H1 (cell line): ENCODE measurements at regions not wholly inside any gene's neighbourhood (a gene's known extent, or its start where the extent isn't known, plus 50 kb on each side); places are given as distances from the start of the nearest gene placed in this dataset.

Experiments
- CTCF ChIA-PET: fragments of 300-600 bp; sonication (Branson Sonifier 250); formaldehyde crosslinking; loops from one replicate; lab custom pipeline; 2021; ENCODE audit not compliant: partially characterized antibody; lab: Charles Lee
- POLR2A ChIA-PET: fragments of 300-600 bp; sonication (Branson Sonifier 250); formaldehyde crosslinking; loops from one replicate; lab custom pipeline; 2021; ENCODE audit warnings: inconsistent platforms; ENCODE audit not compliant: partially characterized antibody; lab: Charles Lee
- DNase-seq, 2 experiments: peaks; one replicate each; pipeline versions ENCODE4 v3.0.0 to v3.0.0-alpha.2; 2010 to 2022; ENCODE audit warnings: low spot score in 2 of 2, low read depth in 1 of 2, mixed read lengths in 1 of 2
- FAIRE-seq: peaks from 2 replicates; lab custom pipeline; 2011; peaks lifted over from hg19 to GRCh38; lab: Jason Lieb, UNC
- H2AFZ ChIP-seq: 2 replicates; pipeline ENCODE4 v1.8.1; 2012; ENCODE audit warnings: low read length, inconsistent platforms
- H2AK5ac ChIP-seq: 2 replicates; pipeline ENCODE4 v1.6.1; 2013; ENCODE audit warnings: low read depth, low read length
- H2BK120ac ChIP-seq: replicated peaks from 2 replicates; pipeline ENCODE3; 2013; ENCODE audit warnings: low read depth, low read length, inconsistent platforms
- H2BK12ac ChIP-seq: 2 replicates; pipeline ENCODE4 v1.6.1; 2013; ENCODE audit warnings: low read depth, low read length
- H2BK15ac ChIP-seq: 2 replicates; pipeline ENCODE4 v1.6.1; 2013; ENCODE audit warnings: low read length
- H2BK20ac ChIP-seq: 2 replicates; pipeline ENCODE4 v1.6.1; 2013; ENCODE audit warnings: low read length
- H2BK5ac ChIP-seq: 2 replicates; pipeline ENCODE4 v1.6.1; 2013; ENCODE audit warnings: low read depth, low read length
- H3K14ac ChIP-seq: 2 replicates; pipeline ENCODE4 v1.6.1; 2013; ENCODE audit warnings: inconsistent platforms; ENCODE audit not compliant: insufficient read length
- H3K18ac ChIP-seq: 2 replicates; pipeline ENCODE4 v1.6.1; 2013; ENCODE audit warnings: low read length; ENCODE audit errors: extremely low read depth
- H3K23ac ChIP-seq: 2 replicates; pipeline ENCODE4 v1.6.1; 2013; ENCODE audit warnings: inconsistent platforms; ENCODE audit not compliant: insufficient read length
- H3K23me2 ChIP-seq: 2 replicates; pipeline ENCODE4 v1.6.1; 2013; ENCODE audit warnings: low read depth, low read length
- H3K27ac ChIP-seq: 2 replicates; pipeline ENCODE4 v1.6.1; 2011; ENCODE audit warnings: low read depth, low read length, inconsistent platforms
- H3K27me3 ChIP-seq, 4 experiments: replicated peaks in 1 of 4; 1 replicate in 1 of 4; 2 replicates in 3 of 4; pipeline versions ENCODE4 v1.6.1 to v1.8.1; 2011 to 2013; ENCODE audit warnings: low read length in 3 of 4, mild to moderate bottlenecking in 3 of 4, inconsistent platforms in 2 of 4, mixed read lengths in 2 of 4, moderate library complexity in 1 of 4; ENCODE audit not compliant: control insufficient read depth in 3 of 4, insufficient read depth in 3 of 4; ENCODE audit errors: extremely low read depth in 1 of 4
- H3K36me3 ChIP-seq, 4 experiments: 2 replicates each; pipeline versions ENCODE4 v1.6.1 to v1.8.1; 2011 to 2013; ENCODE audit warnings: mild to moderate bottlenecking in 4 of 4, low read length in 3 of 4, moderate library complexity in 2 of 4, control low read depth in 1 of 4, inconsistent platforms in 1 of 4; ENCODE audit not compliant: insufficient read depth in 4 of 4, control insufficient read depth in 2 of 4
- H3K4ac ChIP-seq: replicated peaks from 2 replicates; pipeline ENCODE3; 2013; ENCODE audit warnings: low read length, low read depth, mixed read lengths, inconsistent platforms; ENCODE audit not compliant: insufficient read length
- H3K4me1 ChIP-seq, 4 experiments: replicated peaks in 1 of 4; 1 replicate in 1 of 4; 2 replicates in 3 of 4; pipeline versions ENCODE4 v1.6.1 to v1.8.1; 2011 to 2013; ENCODE audit warnings: low read length in 3 of 4, inconsistent platforms in 2 of 4, mixed read lengths in 1 of 4; ENCODE audit not compliant: insufficient read depth in 4 of 4, control insufficient read depth in 3 of 4
- H3K4me2 ChIP-seq, 2 experiments: 2 replicates each; pipeline versions ENCODE4 v1.6.1 to v1.8.1; 2011 to 2013; ENCODE audit warnings: low read depth in 2 of 2, low read length in 2 of 2, control low read depth in 1 of 2, inconsistent platforms in 1 of 2, mild to moderate bottlenecking in 1 of 2; ENCODE audit not compliant: insufficient read depth in 1 of 2
- H3K4me3 ChIP-seq, 4 experiments: fragments of 200-600, 300-600 bp in 1 of 4; sonication (generic), shearing (Covaris generic), sonication (Bioruptor Twin) in 1 of 4; 2 replicates each; pipeline versions ENCODE4 v1.5.1 to v1.8.1; 2011 to 2016; ENCODE audit warnings: low read length in 4 of 4, low read depth in 3 of 4, control low read depth in 2 of 4, inconsistent platforms in 2 of 4, mild to moderate bottlenecking in 2 of 4, mixed read lengths in 1 of 4, moderate library complexity in 1 of 4; ENCODE audit not compliant: insufficient read depth in 2 of 4; ENCODE audit errors: extremely low read depth in 1 of 4
- H3K56ac ChIP-seq: replicated peaks from 2 replicates; pipeline ENCODE3; 2013; ENCODE audit warnings: low read depth, mild to moderate bottlenecking, mixed read lengths, low read length, inconsistent platforms; ENCODE audit not compliant: insufficient read length
- H3K79me1 ChIP-seq: 2 replicates; pipeline ENCODE4 v1.6.1; 2013; ENCODE audit warnings: low read depth, low read length, control low read depth
- H3K79me2 ChIP-seq, 2 experiments: 2 replicates each; pipeline versions ENCODE4 v1.6.1 to v1.8.1; 2012 to 2013; ENCODE audit warnings: low read length in 2 of 2, mild to moderate bottlenecking in 2 of 2, inconsistent platforms in 1 of 2; ENCODE audit not compliant: insufficient read depth in 2 of 2, control insufficient read depth in 1 of 2
- H3K9ac ChIP-seq, 4 experiments: replicated peaks in 1 of 4; 1 replicate in 1 of 4; 2 replicates in 3 of 4; pipeline versions ENCODE4 v1.6.1 to v1.8.1; 2011 to 2013; ENCODE audit warnings: low read depth in 3 of 4, low read length in 3 of 4, control low read depth in 2 of 4, mild to moderate bottlenecking in 2 of 4, moderate library complexity in 2 of 4, inconsistent platforms in 1 of 4; ENCODE audit errors: extremely low read depth in 1 of 4
- H3K9me3 ChIP-seq, 2 experiments: 2 replicates each; pipeline versions ENCODE4 v1.6.1 to v1.8.1; 2012 to 2013; ENCODE audit warnings: mild to moderate bottlenecking in 2 of 2, moderate library complexity in 2 of 2, control low read depth in 1 of 2, inconsistent platforms in 1 of 2, low read depth in 1 of 2, low read length in 1 of 2, mixed read lengths in 1 of 2; ENCODE audit not compliant: insufficient read depth in 2 of 2
- H4K20me1 ChIP-seq, 2 experiments: replicated peaks in 1 of 2; 2 replicates each; pipeline versions ENCODE3 to v1.8.1; 2011 to 2013; ENCODE audit warnings: inconsistent platforms in 2 of 2, low read length in 2 of 2, mild to moderate bottlenecking in 1 of 2; ENCODE audit not compliant: insufficient read depth in 2 of 2, control insufficient read depth in 1 of 2
- H4K5ac ChIP-seq: 2 replicates; pipeline ENCODE4 v1.6.1; 2013; ENCODE audit warnings: low read length, low read depth, mixed read lengths, inconsistent platforms; ENCODE audit not compliant: insufficient read length
- H4K8ac ChIP-seq: 2 replicates; pipeline ENCODE4 v1.8.0; 2013; ENCODE audit warnings: mild to moderate bottlenecking, moderate library complexity, low read length, inconsistent platforms; ENCODE audit not compliant: insufficient read depth; ENCODE audit errors: extremely low read depth
- H4K91ac ChIP-seq: replicated peaks from 2 replicates; pipeline ENCODE3; 2013; ENCODE audit warnings: low read length, mixed read lengths, inconsistent platforms; ENCODE audit not compliant: insufficient read length
- ATF2 ChIP-seq: IDR thresholded peaks from 2 replicates; pipeline ENCODE4 v1.6.1; 2012; ENCODE audit warnings: low read length, inconsistent platforms
- CREB1 ChIP-seq: IDR thresholded peaks from 2 replicates; pipeline ENCODE4 v1.6.1; 2012; ENCODE audit warnings: inconsistent platforms
- EGR1 ChIP-seq: IDR thresholded peaks from 2 replicates; pipeline ENCODE4 v1.6.1; 2011; ENCODE audit warnings: low read depth, low read length, borderline replicate concordance
- FOSL1 ChIP-seq: IDR thresholded peaks from 2 replicates; pipeline ENCODE4 v1.6.1; 2011; ENCODE audit warnings: mild to moderate bottlenecking, low read depth, low read length, moderate library complexity; ENCODE audit not compliant: insufficient read depth
- GTF2F1 ChIP-seq: IDR thresholded peaks from 2 replicates; pipeline ENCODE4 v1.6.1; 2012; ENCODE audit warnings: low read depth, low read length, improper control_type of control experiment, borderline replicate concordance
- KDM1A ChIP-seq: fragments of 200-600, 300-600 bp; sonication (generic); IDR thresholded peaks from 2 replicates; pipeline ENCODE4 v1.7.1; 2016; ENCODE audit warnings: mild to moderate bottlenecking, low read length, borderline replicate concordance
- POLR2A ChIP-seq, 2 experiments: IDR thresholded peaks; 1 replicate in 1 of 2; 2 replicates in 1 of 2; pipeline ENCODE4 v1.6.1; 2011; ENCODE audit warnings: low read depth in 2 of 2, low read length in 2 of 2, mild to moderate bottlenecking in 2 of 2; ENCODE audit errors: control extremely low read depth in 1 of 2
- SP4 ChIP-seq: IDR thresholded peaks from 2 replicates; pipeline ENCODE4 v1.6.1; 2012; ENCODE audit warnings: low read length, inconsistent platforms
- TAF1 ChIP-seq: IDR thresholded peaks from 2 replicates; pipeline ENCODE4 v1.6.1; 2011; ENCODE audit warnings: mild to moderate bottlenecking, low read depth, low read length
- TBP ChIP-seq: IDR thresholded peaks from 2 replicates; pipeline ENCODE4 v1.6.1; 2011; ENCODE audit warnings: low read depth, low read length, improper control_type of control experiment
- ZNF274 ChIP-seq: IDR thresholded peaks from 2 replicates; pipeline ENCODE4 v1.7.0; 2012; ENCODE audit warnings: low read length, borderline replicate concordance; ENCODE audit errors: extremely low read depth
- WGBS, 2 experiments: shearing (Covaris generic) in 1 of 2; methylation state at CpG; one replicate each; pipeline versions ENCODE4 v1.1.6 to v1.1.7; 2013 to 2015; ENCODE audit warnings: low lambda C conversion rate in 2 of 2, mixed read lengths in 2 of 2, inconsistent platforms in 1 of 2, low coverage in 1 of 2, missing lambda C conversion rate in 1 of 2; ENCODE audit not compliant: insufficient replicate concordance in 2 of 2, insufficient coverage in 1 of 2, insufficient read length in 1 of 2; ENCODE audit errors: extremely low coverage in 1 of 2, missing lambda C conversion rate in 1 of 2; 5-methylcytosine and 5-hydroxymethylcytosine counted together
- TF ChIP-seq, protein P1 (sequence below): IDR thresholded peaks from 2 replicates; pipeline ENCODE4 v1.6.1; 2012; ENCODE audit warnings: inconsistent platforms

DNA sequence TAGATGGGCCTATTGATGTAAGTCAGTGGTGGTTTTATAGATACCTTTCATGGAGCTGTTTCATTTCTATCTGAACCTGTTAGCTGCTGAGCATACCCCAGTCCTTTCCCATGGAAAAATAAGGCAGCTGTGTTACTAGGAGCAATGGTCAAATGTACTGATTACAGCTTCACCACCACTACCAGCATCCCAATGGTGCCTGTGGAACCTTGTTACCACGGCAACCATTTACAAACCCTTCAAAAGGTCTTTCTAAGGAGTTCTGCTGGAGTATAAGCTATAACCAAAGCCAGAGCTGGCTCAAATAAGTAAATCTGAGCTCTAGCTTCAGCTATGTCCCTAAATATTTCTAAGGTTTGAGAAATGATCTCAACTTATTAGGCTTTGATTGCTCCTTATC lies 133.4 kb upstream of the ACP3 start:
- CTCF ChIA-PET = interaction anchor here (0.8 to 5.3 kb wide), 7 partner anchors 12 to 635 kb away, joined by 3 to 36 read pairs (median 4); partner anchors contain the start of gene CPNE4
- no peak for FAIRE-seq
- TF ChIP-seq ATF2 (no peak), FOSL1 (no peak), POLR2A (IDR thresholded peaks at IDR 0.05; ENCODE audit: control extremely low read depth in 1 of 2, low read depth in 2 of 2, low read length in 2 of 2) (no peak), CREB1 (no peak), EGR1 (no peak), TBP (no peak), KDM1A (no peak), SP4 (no peak), TAF1 (no peak), ZNF274 (no peak), GTF2F1 (no peak)
- TF ChIP-seq, protein P1, sequence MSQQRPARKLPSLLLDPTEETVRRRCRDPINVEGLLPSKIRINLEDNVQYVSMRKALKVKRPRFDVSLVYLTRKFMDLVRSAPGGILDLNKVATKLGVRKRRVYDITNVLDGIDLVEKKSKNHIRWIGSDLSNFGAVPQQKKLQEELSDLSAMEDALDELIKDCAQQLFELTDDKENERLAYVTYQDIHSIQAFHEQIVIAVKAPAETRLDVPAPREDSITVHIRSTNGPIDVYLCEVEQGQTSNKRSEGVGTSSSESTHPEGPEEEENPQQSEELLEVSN = no peak

More for the DNA sequence above, 133.4 kb upstream of the ACP3 start:
- no peaks in the 10 kb centered on the region for H4K20me1 ChIP-seq
- no peak overlapping the region for H4K5ac ChIP-seq
- H3K18ac ChIP-seq = no peak overlapping the region
- H2AFZ ChIP-seq = no peak overlapping the region
- 95% methylated on average over 1 of the region's 1 CpG; no CpG with 5 or more reads in 1 of the 2 experiments for WGBS, 2 experiments
- no peak overlapping the region for H2BK5ac ChIP-seq
- no peak overlapping the region for H3K14ac ChIP-seq
- no peak for DNase-seq
- no peak overlapping the region for H3K4ac ChIP-seq
- no peaks in the 10 kb centered on the region for H3K9me3 ChIP-seq
- H3K27ac ChIP-seq = no peak overlapping the region
- no peaks in the 10 kb centered on the region; a peak in 1 of 7 replicates for H3K27me3 ChIP-seq
- H4K8ac ChIP-seq = no peak overlapping the region
- H3K4me3 ChIP-seq = no peak overlapping the region
- no peak overlapping the region for H2BK120ac ChIP-seq
- H3K23me2 ChIP-seq = no peaks in the 10 kb centered on the region
- H3K23ac ChIP-seq = no peak overlapping the region
- peaks cover 0 to 3% (median 2%) of the 10 kb centered on the region in 4 experiments; a peak in 2 of 7 replicates for H3K4me1 ChIP-seq
- POLR2A ChIA-PET = no interaction called here
- H3K4me2 ChIP-seq = no peak overlapping the region
- H2BK12ac ChIP-seq = no peak overlapping the region
- no peaks in the 10 kb centered on the region for H3K79me1 ChIP-seq
- H3K9ac ChIP-seq = no peak overlapping the region
- no peaks in the 10 kb centered on the region for H3K79me2 ChIP-seq
- H3K36me3 ChIP-seq = no peaks in the 10 kb centered on the region
- no peak overlapping the region for H2BK15ac ChIP-seq
- H4K91ac ChIP-seq = no peak overlapping the region
- no peak overlapping the region for H2AK5ac ChIP-seq
- no peak overlapping the region for H3K56ac ChIP-seq
- no peak overlapping the region for H2BK20ac ChIP-seq
